ENCODE measurements at regions not wholly inside any gene's neighbourhood (a gene's known extent, or its start where the extent isn't known, plus 50 kb on each side); places are given as distances from the start of the nearest gene placed in this dataset.

GRCh38 chr7:115816318-115816974, 214.1 kb downstream of the TFEC start:
- H3K4me1 ChIP-seq (ENCODE audit: control insufficient read depth, extremely low read depth, insufficient read depth, low read length) = no peaks in the 10 kb centered on the region
- no peak for DNase-seq (ENCODE audit: low read depth, low spot score)
- FAIRE-seq = no peak
- H3K4me2 ChIP-seq (ENCODE audit: insufficient read depth, low read length) = no peak overlapping the region
- no peak overlapping the region for H3K27ac ChIP-seq (ENCODE audit: insufficient read depth, low read depth, low read length)
- no peak overlapping the region for H3K9ac ChIP-seq (replicated peaks; ENCODE audit: extremely low read depth, insufficient read depth, low read length)
- H3K79me2 ChIP-seq (ENCODE audit: control insufficient read depth, insufficient read depth, low read length) = no peaks in the 10 kb centered on the region
- no TSS peak for BruUV-seq (replicated peaks)
- CTCF ChIA-PET = interaction anchor here (1.0 to 1.5 kb wide), 3 partner anchors 13 to 35 kb away, joined by 3 to 4 read pairs (median 3); no protein-coding TSS in a partner anchor
- peaks cover 0 to 2% of the 10 kb centered on the region in 2 experiments for H3K27me3 ChIP-seq (ENCODE audit: control insufficient read depth in 2 of 2, insufficient read depth in 2 of 2, low read length in 2 of 2)
- dilution Hi-C loops (cut with MboI; ENCODE audit: extremely low pct_ligation_motif_present, low sequenced_read_pairs) (no loop called here), intact Hi-C loops (cut with micrococcal nuclease) (no loop called here)
- H3K9me3 ChIP-seq (replicated peaks; ENCODE audit: control insufficient read depth, insufficient read depth, low read length) = no peaks in the 10 kb centered on the region
- H2AFZ ChIP-seq (ENCODE audit: low read depth, low read length) = no peak overlapping the region
- H3K9me1 ChIP-seq (replicated peaks; ENCODE audit: control insufficient read depth, extremely low read depth, insufficient read depth, low read length) = no peaks in the 10 kb centered on the region
- POLR2A ChIA-PET = no interaction called here
- no peak overlapping the region for H3K4me3 ChIP-seq (replicated peaks in 1 of 3; ENCODE audit: insufficient read depth in 1 of 3, low read depth in 1 of 3, low read length in 3 of 3)
- H4K20me1 ChIP-seq (replicated peaks; ENCODE audit: control insufficient read depth, extremely low read depth, insufficient read depth, low read length) = no peaks in the 10 kb centered on the region
- H3K36me3 ChIP-seq (ENCODE audit: control insufficient read depth in 2 of 2, extremely low read depth in 1 of 2, insufficient read depth in 2 of 2, low read length in 2 of 2) = no peaks in the 10 kb centered on the region
- TF ChIP-seq POLR2A (IDR thresholded peaks at IDR 0.05; ENCODE audit: low read depth, low read length) (no peak), CTCF (IDR thresholded peaks at IDR 0.05; ENCODE audit: extremely low read depth in 1 of 2, insufficient read depth in 1 of 2, low read depth in 1 of 2, low read length in 2 of 2) (no peak), FOS (IDR thresholded peaks at IDR 0.05; ENCODE audit: borderline replicate concordance, insufficient read depth, low read length) (no peak), MYC (IDR thresholded peaks at IDR 0.05; ENCODE audit: low read depth, low read length) (no peak), JUN (IDR thresholded peaks at IDR 0.05; ENCODE audit: borderline replicate concordance, insufficient read depth, insufficient read length, low read depth) (no peak), MAX (IDR thresholded peaks at IDR 0.05; ENCODE audit: insufficient read depth, insufficient read length) (no peak), EZH2 (IDR thresholded peaks at IDR 0.05; ENCODE audit: borderline replicate concordance, low read depth, low read length, severe bottlenecking) (no peak), GATA2 (IDR thresholded peaks at IDR 0.05; ENCODE audit: insufficient read depth, insufficient read length, low read depth, low read length) (no peak), POLR2AphosphoS5 (IDR thresholded peaks at IDR 0.05; ENCODE audit: insufficient read depth, low read depth, low read length) (no peak)

All from endothelial cell of umbilical vein (primary cell).